Panc1 (cell line): ENCODE measurements at regions not wholly inside any gene's neighbourhood (a gene's known extent, or its start where the extent isn't known, plus 50 kb on each side); places are given as distances from the start of the nearest gene placed in this dataset.
A peak's percentile ranks its signal among the peaks of the same experiment; 100 is the strongest.

Experiments
- ATAC-seq: fragments of 200-7000 bp; cut with Tn5 transposase; 2 replicates; pipeline ENCODE4 v1.9.1; 2020; ENCODE audit warnings: mild to moderate bottlenecking, moderate library complexity
- BruUV-seq: library from RNA; stranded (reverse); fragments of 400-500 nt; replicated peaks from 2 replicates; lab custom pipeline; 2021; lab: Mats Ljungman, UMichigan
- CTCF ChIA-PET: fragments of 300-600 bp; sonication (Branson Sonifier 250); formaldehyde crosslinking; loops from one replicate; lab custom pipeline; 2022; ENCODE audit warnings: antibody characterized with exemption; lab: Charles Lee
- POLR2A ChIA-PET: fragments of 300-600 bp; sonication (Branson Sonifier 250); formaldehyde crosslinking; loops from one replicate; lab custom pipeline; 2022; ENCODE audit warnings: antibody characterized with exemption; lab: Charles Lee
- DNase-seq: peaks from one replicate; pipeline ENCODE4 v3.0.0-alpha.2; 2010; ENCODE audit warnings: low read depth, low spot score
- H3K27ac ChIP-seq: 2 replicates; pipeline ENCODE4 v1.5.1; 2011; ENCODE audit warnings: mild to moderate bottlenecking, low read length, inconsistent platforms
- H3K27me3 ChIP-seq: fragments of 200-500 bp; sonication (Bioruptor generic); 2 replicates; pipeline ENCODE4 v1.6.0; 2014; ENCODE audit warnings: low read length, inconsistent platforms; ENCODE audit not compliant: control insufficient read depth, insufficient read depth
- H3K36me3 ChIP-seq: fragments of 200-500 bp; sonication (Bioruptor generic); 2 replicates; pipeline ENCODE4 v1.5.1; 2014; ENCODE audit warnings: inconsistent platforms, mild to moderate bottlenecking, low read length, moderate library complexity; ENCODE audit not compliant: control insufficient read depth, insufficient read depth
- H3K4me1 ChIP-seq: 2 replicates; pipeline ENCODE4 v1.5.1; 2011; ENCODE audit warnings: inconsistent platforms, mild to moderate bottlenecking, low read length, moderate library complexity; ENCODE audit not compliant: control insufficient read depth, insufficient read depth
- H3K4me3 ChIP-seq, 2 experiments: 2 replicates each; pipeline ENCODE4 v1.5.1; 2011 to 2012; ENCODE audit warnings: low read depth in 2 of 2, low read length in 2 of 2, mild to moderate bottlenecking in 2 of 2, inconsistent platforms in 1 of 2, moderate library complexity in 1 of 2
- H3K9me3 ChIP-seq: fragments of 200-500 bp; sonication (Bioruptor generic); 2 replicates; pipeline ENCODE4 v1.5.1; 2014; ENCODE audit warnings: low read depth, mild to moderate bottlenecking, inconsistent platforms, low read length, moderate library complexity; ENCODE audit not compliant: control insufficient read depth, insufficient read depth
- POLR2AphosphoS5 ChIP-seq: IDR thresholded peaks from 2 replicates; pipeline ENCODE4 v1.6.1; 2012; ENCODE audit warnings: mild to moderate bottlenecking, low read depth, low read length, moderate library complexity
- REST ChIP-seq, 2 experiments: IDR thresholded peaks; 2 replicates each; pipeline ENCODE4 v1.6.1; 2011 to 2012; ENCODE audit warnings: low read depth in 2 of 2, control low read depth in 1 of 2, low read length in 1 of 2, mild to moderate bottlenecking in 1 of 2, moderate library complexity in 1 of 2; ENCODE audit not compliant: insufficient read depth in 1 of 2
- SIN3A ChIP-seq: IDR thresholded peaks from 2 replicates; pipeline ENCODE4 v1.6.1; 2012; ENCODE audit warnings: low read depth, mild to moderate bottlenecking, low read length, moderate library complexity, borderline replicate concordance; ENCODE audit not compliant: insufficient read depth
- TCF7L2 ChIP-seq: IDR thresholded peaks from 2 replicates; pipeline ENCODE4 v1.6.1; 2011; ENCODE audit warnings: mild to moderate bottlenecking, low read depth, low read length, inconsistent platforms
- in situ Hi-C: cut with HindIII; loops from 2 replicates; pipeline ENCODE4 v1.10.0; 2016; ENCODE audit warnings: low sequenced_read_pairs, low pct_unique_long_range_greater_than_20kb
- intact Hi-C: fragments of 100-400 bp; cut with micrococcal nuclease; formaldehyde crosslinking; loops from one replicate; pipeline ENCODE4 v1.10.0; 2022; ENCODE audit not compliant: unreplicated experiment
- TF ChIP-seq, protein P1 (sequence below): fragments of 450-650 bp; IDR thresholded peaks from 2 replicates; pipeline ENCODE4 v1.5.1; 2017; ENCODE audit warnings: mild to moderate bottlenecking

GRCh38 chr1:55702064-55702463, 486.9 kb upstream of the USP24 start:
- Histone ChIP-seq H3K27ac (no peak overlapping the region), H3K9me3 (no peaks in the 10 kb centered on the region), H3K36me3 (no peaks in the 10 kb centered on the region), H3K27me3 (no peaks in the 10 kb centered on the region), H3K4me1 (no peaks in the 10 kb centered on the region), H3K4me3 (no peak overlapping the region)
- ATAC-seq (no peak), DNase-seq (no peak)
- CTCF ChIA-PET, result no interaction called here
- POLR2A ChIA-PET, result interaction anchor here (0.6 kb wide), 1 partner anchor 155 kb away, joined by 3 read pairs; no protein-coding TSS in a partner anchor
- no peak for TF ChIP-seq POLR2AphosphoS5
- TF ChIP-seq, protein P1, sequence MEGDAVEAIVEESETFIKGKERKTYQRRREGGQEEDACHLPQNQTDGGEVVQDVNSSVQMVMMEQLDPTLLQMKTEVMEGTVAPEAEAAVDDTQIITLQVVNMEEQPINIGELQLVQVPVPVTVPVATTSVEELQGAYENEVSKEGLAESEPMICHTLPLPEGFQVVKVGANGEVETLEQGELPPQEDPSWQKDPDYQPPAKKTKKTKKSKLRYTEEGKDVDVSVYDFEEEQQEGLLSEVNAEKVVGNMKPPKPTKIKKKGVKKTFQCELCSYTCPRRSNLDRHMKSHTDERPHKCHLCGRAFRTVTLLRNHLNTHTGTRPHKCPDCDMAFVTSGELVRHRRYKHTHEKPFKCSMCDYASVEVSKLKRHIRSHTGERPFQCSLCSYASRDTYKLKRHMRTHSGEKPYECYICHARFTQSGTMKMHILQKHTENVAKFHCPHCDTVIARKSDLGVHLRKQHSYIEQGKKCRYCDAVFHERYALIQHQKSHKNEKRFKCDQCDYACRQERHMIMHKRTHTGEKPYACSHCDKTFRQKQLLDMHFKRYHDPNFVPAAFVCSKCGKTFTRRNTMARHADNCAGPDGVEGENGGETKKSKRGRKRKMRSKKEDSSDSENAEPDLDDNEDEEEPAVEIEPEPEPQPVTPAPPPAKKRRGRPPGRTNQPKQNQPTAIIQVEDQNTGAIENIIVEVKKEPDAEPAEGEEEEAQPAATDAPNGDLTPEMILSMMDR, result peak; percentile 65
- BruUV-seq, result no TSS peak
- in situ Hi-C loops (no loop called here), intact Hi-C loops (no loop called here)

- Histone ChIP-seq H3K4me1 (no peaks in the 10 kb centered on the region), H3K4me3 (no peak overlapping the region), H3K27me3 (no peaks in the 10 kb centered on the region), H3K27ac (no peak overlapping the region), H3K36me3 (no peaks in the 10 kb centered on the region), H3K9me3 (no peaks in the 10 kb centered on the region)
- no peak for TF ChIP-seq REST (IDR thresholded peaks at IDR 0.05; ENCODE audit: insufficient read depth in 1 of 2, low read depth in 2 of 2, low read length in 1 of 2)
- TF ChIP-seq SIN3A, result no peak
- no peak for TF ChIP-seq TCF7L2
- TF ChIP-seq, protein P1, result no peak
- no peak for TF ChIP-seq POLR2AphosphoS5
- DNase-seq, result no peak
- ChIA-PET POLR2A (no interaction called here), CTCF (no interaction called here)
- in situ Hi-C loops (no loop called here), intact Hi-C loops (no loop called here)
- no peak for ATAC-seq
- BruUV-seq, result no TSS peak
Measured at GRCh38 chr1:55700359-55701130, 485.4 kb upstream of the USP24 start.
